ENCODE measurements at regions not wholly inside any gene's neighbourhood (a gene's known extent, or its start where the extent isn't known, plus 50 kb on each side); places are given as distances from the start of the nearest gene placed in this dataset.

- no peaks in the 10 kb centered on the region for H3K9me2 ChIP-seq (ENCODE audit: insufficient read depth, low read length)
- H3F3A ChIP-seq (ENCODE audit: insufficient read depth, low read length, poor library complexity, severe bottlenecking) = no peaks in the 10 kb centered on the region
- no peaks in the 10 kb centered on the region for H3K36me3 ChIP-seq (ENCODE audit: insufficient read depth, low read length)
- no peaks in the 10 kb centered on the region for H3K27me3 ChIP-seq (ENCODE audit: insufficient read depth, low read depth, low read length)
- H3K4me2 ChIP-seq (ENCODE audit: low read length) = no peak overlapping the region
- no peaks in the 10 kb centered on the region for H3K79me2 ChIP-seq (replicated peaks; ENCODE audit: insufficient read depth, low read length)
- H3K9me3 ChIP-seq (ENCODE audit: low read length) = no peaks in the 10 kb centered on the region
- no peak overlapping the region for H3K27ac ChIP-seq (ENCODE audit: low read length)
- TF ChIP-seq TAF1 (IDR thresholded peaks at IDR 0.05; ENCODE audit: low read depth) (no peak), EP300 (conservative IDR thresholded peaks at IDR 0.05; ENCODE audit: poor library complexity, severe bottlenecking) (no peak), EZH2 (IDR thresholded peaks at IDR 0.05; ENCODE audit: borderline replicate concordance, insufficient read depth, low read length, poor library complexity, severe bottlenecking) (no peak), REST (IDR thresholded peaks at IDR 0.05; ENCODE audit: borderline replicate concordance) (no peak), RAD21 (conservative IDR thresholded peaks at IDR 0.05) (no peak), POLR2AphosphoS5 (IDR thresholded peaks at IDR 0.05) (no peak), CTCF (IDR thresholded peaks at IDR 0.05; ENCODE audit: poor library complexity, severe bottlenecking) (no peak), MXI1 (conservative IDR thresholded peaks at IDR 0.05; ENCODE audit: poor library complexity, severe bottlenecking) (no peak), SMC3 (conservative IDR thresholded peaks at IDR 0.05; ENCODE audit: poor library complexity) (no peak)
- no peaks in the 10 kb centered on the region for H4K20me1 ChIP-seq (ENCODE audit: insufficient read depth)
- no peak overlapping the region for H2AFZ ChIP-seq (ENCODE audit: low read depth, low read length)
- no peak overlapping the region for H3K9ac ChIP-seq (ENCODE audit: low read length)
- H3K4me3 ChIP-seq (ENCODE audit: low read length) = no peak overlapping the region
Measured at GRCh38 chr3:167106456-167106855, 273.6 kb downstream of the ZBBX start.

- TF ChIP-seq EZH2 (IDR thresholded peaks at IDR 0.05; ENCODE audit: borderline replicate concordance, insufficient read depth, low read length, poor library complexity, severe bottlenecking) (no peak), TAF1 (IDR thresholded peaks at IDR 0.05; ENCODE audit: low read depth) (no peak), SMC3 (conservative IDR thresholded peaks at IDR 0.05; ENCODE audit: poor library complexity) (no peak), MXI1 (conservative IDR thresholded peaks at IDR 0.05; ENCODE audit: poor library complexity, severe bottlenecking) (no peak), EP300 (conservative IDR thresholded peaks at IDR 0.05; ENCODE audit: poor library complexity, severe bottlenecking) (no peak), RAD21 (conservative IDR thresholded peaks at IDR 0.05) (no peak), CTCF (IDR thresholded peaks at IDR 0.05; ENCODE audit: poor library complexity, severe bottlenecking) (no peak), REST (IDR thresholded peaks at IDR 0.05; ENCODE audit: borderline replicate concordance) (no peak), POLR2AphosphoS5 (IDR thresholded peaks at IDR 0.05) (no peak)
- no peaks in the 10 kb centered on the region for H3K36me3 ChIP-seq (ENCODE audit: insufficient read depth, low read length)
Measured at GRCh38 chr3:167102071-167102470, 278.0 kb downstream of the ZBBX start.

More at GRCh38 chr3:167102071-167102470, 278.0 kb downstream of the ZBBX start:
- H3K9me3 ChIP-seq (ENCODE audit: low read length) = no peaks in the 10 kb centered on the region
- no peaks in the 10 kb centered on the region for H3F3A ChIP-seq (ENCODE audit: insufficient read depth, low read length, poor library complexity, severe bottlenecking)
- H3K27ac ChIP-seq (ENCODE audit: low read length) = no peak overlapping the region
- H3K9ac ChIP-seq (ENCODE audit: low read length) = no peak overlapping the region
- no peaks in the 10 kb centered on the region for H3K9me2 ChIP-seq (ENCODE audit: insufficient read depth, low read length)
- no peak overlapping the region for H3K4me2 ChIP-seq (ENCODE audit: low read length)
- no peak overlapping the region for H2AFZ ChIP-seq (ENCODE audit: low read depth, low read length)
- H4K20me1 ChIP-seq (ENCODE audit: insufficient read depth) = no peaks in the 10 kb centered on the region
- no peak overlapping the region for H3K4me3 ChIP-seq (ENCODE audit: low read length)
- no peaks in the 10 kb centered on the region for H3K27me3 ChIP-seq (ENCODE audit: insufficient read depth, low read depth, low read length)
- H3K79me2 ChIP-seq (replicated peaks; ENCODE audit: insufficient read depth, low read length) = no peaks in the 10 kb centered on the region

All from neural cell (in vitro differentiated cells).